ENCODE measurements at regions not wholly inside any gene's neighbourhood (a gene's known extent, or its start where the extent isn't known, plus 50 kb on each side); places are given as distances from the start of the nearest gene placed in this dataset.

GRCh38 chr17:63134867-63135266 lies 168.8 kb downstream of the TANC2 start:
- no peak for DNase-seq

- no peak for DNase-seq
Measured at GRCh38 chr17:63136369-63137012, 170.5 kb downstream of the TANC2 start.

DNA sequence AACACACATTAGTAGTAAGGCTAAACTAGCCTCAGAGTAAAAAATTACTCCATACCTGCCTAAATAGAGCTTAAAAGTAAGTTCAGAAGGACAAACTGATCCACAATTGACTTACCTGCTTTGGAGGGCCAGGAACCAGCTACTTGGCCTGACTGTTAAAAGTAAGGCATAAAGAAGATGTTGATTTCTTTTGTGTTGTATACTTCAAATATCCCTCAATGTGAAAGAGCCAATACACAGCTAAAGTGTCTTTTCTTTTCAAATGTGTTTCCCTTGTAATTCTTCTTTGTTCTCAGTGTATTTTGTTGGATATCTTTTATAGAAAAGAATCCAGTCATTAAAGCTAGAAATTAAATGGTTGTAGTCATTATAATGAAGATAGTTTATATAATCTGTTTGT lies 171.1 kb downstream of the TANC2 start:
- DNase-seq, result no peak

GRCh38 chr17:63138713-63139112 lies 172.7 kb downstream of the TANC2 start:
- no peak for DNase-seq

GRCh38 chr17:63139356-63139755 lies 173.3 kb downstream of the TANC2 start:
- no peak for DNase-seq

GRCh38 chr17:63140255-63140654 lies 174.2 kb downstream of the TANC2 start:
- no peak for DNase-seq

DNA sequence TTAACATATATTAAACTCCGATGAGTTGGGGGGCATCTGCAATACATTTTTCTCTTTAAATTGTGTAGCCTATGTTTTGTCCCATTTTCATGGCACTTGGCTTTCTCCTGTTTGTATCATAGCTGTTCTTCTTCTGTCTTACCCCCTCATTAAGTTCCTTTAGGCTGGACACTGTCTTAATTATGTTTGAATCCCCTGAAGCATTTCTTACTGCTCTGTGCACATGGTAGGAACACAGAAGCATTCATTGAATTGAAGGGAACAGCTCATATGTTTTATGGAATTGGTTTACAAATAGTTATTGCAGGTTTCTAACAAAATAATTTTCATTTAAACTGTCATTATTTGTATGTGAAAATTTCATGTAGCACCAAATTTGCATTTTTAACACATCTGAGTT lies 176.8 kb downstream of the TANC2 start:
- DNase-seq, result no peak

DNA sequence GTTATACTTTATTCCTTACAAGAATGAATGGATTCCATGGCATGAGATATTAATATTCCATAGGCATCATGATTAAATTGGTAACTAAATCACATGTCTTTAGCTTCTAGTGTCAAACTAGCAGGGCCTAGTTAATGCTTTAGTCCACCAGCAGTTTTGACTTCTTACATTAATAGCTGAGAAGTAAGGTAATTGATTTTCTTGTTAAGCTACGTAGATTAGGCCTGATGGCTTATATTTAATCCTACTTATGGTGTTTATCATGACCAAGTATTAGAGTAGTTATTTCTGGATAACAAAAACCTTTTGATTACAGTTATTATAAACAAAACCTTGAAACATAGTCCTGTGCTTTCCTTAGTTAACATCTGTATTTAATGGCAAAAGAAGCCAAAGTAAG lies 184.5 kb downstream of the TANC2 start:
- DNase-seq, result no peak

GRCh38 chr17:63150994-63151464 lies 185.0 kb downstream of the TANC2 start:
- DNase-seq, result no peak

GRCh38 chr17:63151941-63152523 lies 186.0 kb downstream of the TANC2 start:
- no peak for DNase-seq

DNA sequence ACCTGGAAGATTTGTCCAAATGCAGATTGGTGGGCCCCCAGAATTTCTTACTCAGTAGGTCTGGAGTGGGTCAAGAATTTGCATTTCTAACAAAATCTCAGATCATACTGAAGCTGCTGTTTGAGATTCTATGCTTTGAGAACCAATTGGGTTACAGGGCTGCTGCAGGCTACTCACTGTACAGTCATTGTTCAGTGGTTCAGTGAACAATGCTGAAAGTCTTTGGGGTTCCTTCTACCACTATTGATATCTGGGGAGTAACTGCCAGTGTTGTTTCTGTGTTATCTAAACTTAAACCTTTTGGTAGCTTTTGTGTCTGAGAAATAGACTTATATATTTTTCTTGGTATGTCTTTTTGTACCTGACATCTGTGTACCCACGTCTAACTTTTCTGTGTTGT lies 187.5 kb downstream of the TANC2 start:
- no peak for DNase-seq

DNA sequence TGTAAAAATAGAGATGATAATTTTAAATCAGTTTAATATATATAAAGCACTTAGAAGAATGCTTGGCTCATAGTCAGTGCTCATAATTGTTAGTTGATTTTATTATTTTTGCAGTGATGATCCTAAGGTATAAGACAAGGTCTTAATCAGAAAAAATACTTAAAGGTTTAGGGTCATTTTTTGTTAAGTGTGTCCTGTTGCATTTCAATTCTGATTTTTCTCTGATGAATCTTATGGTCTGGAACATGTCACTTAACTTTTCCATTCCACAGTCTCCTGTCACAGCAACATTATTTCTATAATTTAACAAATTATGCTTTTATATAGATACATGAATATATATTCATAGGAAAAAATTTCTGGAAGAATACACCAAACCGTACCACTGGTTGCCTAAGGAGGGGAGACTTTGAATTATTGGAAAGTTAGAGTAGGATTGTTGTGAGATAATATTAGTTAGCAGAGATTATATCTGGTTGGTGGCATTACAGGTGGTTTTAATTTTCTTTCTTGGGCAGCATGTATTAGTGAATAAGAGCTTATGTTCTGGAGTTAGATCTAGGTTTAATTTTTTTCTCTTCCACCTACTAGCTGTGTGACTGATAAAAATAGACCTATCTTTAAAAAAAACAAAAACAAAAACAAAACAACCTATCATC lies 188.7 kb downstream of the TANC2 start:
- DNase-seq, result no peak

DNA sequence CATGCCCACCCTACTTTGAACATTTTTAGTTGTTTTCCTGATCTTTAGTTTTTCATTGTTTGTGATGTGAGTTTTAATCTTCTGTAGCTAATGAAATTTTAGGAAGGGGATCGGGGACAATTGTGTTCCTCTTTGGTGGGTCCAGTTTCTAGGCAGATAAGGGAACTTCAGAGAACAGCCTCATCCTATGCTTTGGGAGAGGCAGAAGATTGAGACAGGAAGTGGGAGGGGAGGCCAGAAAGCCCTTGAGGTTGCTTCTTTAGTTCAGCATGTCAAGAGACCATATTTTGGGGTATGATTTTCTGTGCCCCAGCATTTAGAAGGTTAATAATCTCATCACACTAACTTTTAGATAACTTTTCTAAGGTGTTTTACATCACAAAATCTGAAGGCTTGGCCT lies 191.0 kb downstream of the TANC2 start:
- no peak for DNase-seq

DNA sequence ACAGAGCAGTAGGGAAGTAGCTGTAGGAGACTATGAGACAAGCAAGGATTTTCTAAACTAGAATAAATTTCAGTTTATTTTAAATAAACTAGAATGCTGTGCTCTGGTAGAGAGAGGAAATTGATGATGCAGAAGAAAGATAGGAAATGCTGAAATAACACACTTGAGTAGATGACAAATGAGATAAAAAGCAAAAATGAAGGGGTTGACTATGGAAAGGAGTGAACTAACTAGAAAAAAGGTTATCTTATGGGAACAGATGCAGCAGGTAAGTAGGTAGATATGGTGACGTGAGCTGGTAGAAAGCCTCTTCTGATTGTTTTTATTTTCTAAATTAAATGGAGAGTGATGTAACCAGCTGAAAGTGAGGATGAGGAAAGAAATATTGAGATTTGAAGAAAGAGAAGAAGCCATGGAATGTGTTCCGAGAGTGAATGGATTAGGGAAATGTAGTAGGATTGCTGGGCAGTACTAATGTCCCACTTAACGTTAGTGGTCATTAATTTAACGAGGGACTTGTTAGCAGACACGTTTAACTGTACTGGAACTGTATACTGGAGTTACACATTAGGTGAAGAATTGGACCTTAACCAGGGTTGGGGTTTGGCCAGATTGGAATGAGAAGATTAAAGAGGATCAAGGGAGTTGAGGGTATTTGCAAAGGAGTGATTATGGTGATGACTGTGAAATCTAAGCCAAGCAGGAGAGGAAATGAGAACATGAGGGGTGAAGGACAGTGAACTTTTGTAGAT lies 196.5 kb downstream of the TANC2 start:
- no peak for DNase-seq

GRCh38 chr17:63163158-63163520 lies 197.1 kb downstream of the TANC2 start:
- no peak for DNase-seq

DNA sequence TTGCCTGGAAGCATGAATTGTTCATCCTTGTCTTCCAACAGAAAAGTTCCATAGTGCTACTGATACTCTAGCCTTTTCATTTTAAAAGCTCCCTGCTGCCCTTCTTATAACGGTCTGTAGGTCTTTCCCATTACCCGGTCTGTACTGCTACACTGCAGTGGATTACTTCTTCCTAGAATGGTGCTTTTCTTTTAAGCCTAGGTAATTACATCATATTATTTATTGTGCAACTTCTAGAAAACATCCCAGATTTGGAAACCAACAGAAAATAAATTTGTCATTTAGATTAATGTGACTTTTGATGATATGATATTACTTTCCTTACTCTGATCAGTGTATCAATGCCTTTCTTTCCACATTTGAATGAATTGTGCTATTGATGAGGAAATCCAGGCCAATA lies 199.4 kb downstream of the TANC2 start:
- DNase-seq, result no peak

DNA sequence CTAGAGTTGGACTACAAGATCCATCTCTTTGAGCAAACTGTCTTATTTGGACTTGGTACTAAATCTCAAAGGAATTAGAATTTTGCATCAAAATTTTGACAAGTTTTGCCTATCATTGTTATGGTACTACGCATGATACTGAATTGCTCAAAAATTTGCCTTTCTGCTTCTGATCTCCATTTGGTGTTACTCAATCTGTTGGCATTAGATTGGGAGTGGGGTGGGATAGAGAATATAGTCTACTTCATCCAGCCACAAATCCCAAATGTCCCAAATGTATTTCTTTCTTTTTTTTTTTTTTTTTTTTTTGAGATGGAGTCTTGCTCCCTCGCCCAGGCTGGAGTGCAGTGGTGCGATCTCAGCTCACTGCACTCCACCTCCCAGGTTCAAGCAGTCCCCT lies 204.8 kb downstream of the TANC2 start:
- DNase-seq, result no peak

DNA sequence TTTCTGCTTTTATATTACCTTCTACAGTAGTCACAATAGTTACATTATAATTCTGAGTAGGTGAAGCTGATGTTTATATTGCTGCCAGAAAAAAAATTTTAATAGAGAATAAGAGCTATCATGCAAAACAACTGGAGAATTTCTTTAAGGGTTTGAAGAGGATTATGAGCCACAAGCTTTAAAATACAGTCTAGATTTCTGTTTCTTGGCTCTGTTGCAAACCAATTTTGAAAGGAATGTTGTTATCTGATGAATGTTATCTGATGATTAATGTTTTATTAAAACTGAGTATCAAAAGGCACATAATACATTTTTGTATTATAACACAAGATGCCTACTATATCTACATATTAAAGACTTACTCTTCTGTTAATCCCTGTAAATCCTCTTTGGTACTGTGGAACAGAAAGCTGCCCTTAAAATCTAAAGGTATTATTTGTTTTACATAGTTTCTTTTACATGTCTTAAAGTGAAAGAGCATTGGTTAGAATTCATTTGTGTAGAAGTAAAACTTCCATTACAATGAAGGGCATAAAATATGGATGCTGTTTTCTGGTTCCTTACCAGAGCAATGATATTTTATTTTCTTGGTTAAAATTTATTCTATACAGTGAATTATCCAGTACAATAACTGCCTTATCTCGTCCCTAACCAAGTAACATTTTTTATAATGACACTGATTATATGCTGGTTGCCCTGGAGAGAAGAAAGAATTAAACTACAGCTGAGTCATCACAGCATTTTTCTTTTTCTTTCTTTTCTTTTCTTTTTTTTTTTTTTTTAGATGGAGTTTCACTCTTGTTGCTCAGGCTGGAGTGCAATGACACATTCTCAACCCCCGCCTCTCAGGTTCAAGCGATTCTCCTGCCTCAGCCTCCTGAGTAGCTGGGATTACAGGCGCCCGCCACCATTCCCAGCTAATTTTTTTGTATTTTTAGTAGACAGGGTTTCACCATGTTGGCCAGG lies 205.7 kb downstream of the TANC2 start:
- no peak for DNase-seq

DNA sequence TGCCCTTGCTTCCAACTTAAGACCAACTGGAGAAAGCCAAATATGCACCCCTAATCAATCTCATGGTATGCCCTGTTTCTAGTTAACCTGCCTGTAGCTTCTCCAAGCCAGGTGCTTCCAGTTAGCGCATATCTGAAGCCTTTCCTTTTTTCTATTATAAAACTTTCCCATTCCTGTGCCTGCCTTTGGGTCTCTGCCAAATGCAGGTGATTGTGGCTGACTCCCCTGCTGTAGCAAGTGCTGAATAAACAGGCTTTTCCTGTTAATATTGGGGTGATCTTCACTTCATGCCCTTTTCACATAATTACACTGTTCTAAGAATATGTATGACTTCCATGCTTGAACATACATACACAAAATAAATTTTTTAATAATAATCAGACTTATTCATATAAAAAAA lies 207.4 kb downstream of the TANC2 start:
- no peak for DNase-seq

- no peak for DNase-seq
Measured at GRCh38 chr17:63173903-63174302, 207.9 kb downstream of the TANC2 start.

DNA sequence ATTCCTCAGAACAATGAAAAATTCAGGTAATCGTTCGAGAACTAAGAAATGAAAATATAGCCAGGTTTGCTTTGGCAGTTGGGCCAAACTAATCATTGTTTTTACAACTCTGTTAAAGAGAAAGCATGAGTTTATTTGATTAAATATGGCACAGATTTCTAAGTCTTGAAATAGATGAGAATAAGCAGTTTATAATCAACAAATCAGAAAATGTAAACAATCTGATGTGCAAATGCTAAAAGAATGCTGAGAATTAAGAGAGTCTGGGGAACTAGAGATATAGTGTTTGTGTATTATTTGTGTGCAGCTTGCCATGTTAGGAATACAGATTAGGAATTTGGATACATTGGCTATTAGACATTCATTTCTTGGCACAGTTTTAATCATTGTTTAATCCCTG lies 212.5 kb downstream of the TANC2 start:
- DNase-seq, result no peak

- DNase-seq, result no peak
Measured at GRCh38 chr17:63181856-63182255, 215.8 kb downstream of the TANC2 start.

GRCh38 chr17:63185420-63185819 lies 219.4 kb downstream of the TANC2 start:
- DNase-seq, result no peak
